ENCODE measurements at regions not wholly inside any gene's neighbourhood (a gene's known extent, or its start where the extent isn't known, plus 50 kb on each side); places are given as distances from the start of the nearest gene placed in this dataset.

- no peak overlapping the region for H3K4me3 ChIP-seq (ENCODE audit: low read depth, low read length)
- H3K9me3 ChIP-seq (ENCODE audit: severe bottlenecking): peaks cover 7% of the 10 kb centered on the region
- no peak for DNase-seq
- H3K27ac ChIP-seq: no peak overlapping the region
- TF ChIP-seq, protein P1, sequence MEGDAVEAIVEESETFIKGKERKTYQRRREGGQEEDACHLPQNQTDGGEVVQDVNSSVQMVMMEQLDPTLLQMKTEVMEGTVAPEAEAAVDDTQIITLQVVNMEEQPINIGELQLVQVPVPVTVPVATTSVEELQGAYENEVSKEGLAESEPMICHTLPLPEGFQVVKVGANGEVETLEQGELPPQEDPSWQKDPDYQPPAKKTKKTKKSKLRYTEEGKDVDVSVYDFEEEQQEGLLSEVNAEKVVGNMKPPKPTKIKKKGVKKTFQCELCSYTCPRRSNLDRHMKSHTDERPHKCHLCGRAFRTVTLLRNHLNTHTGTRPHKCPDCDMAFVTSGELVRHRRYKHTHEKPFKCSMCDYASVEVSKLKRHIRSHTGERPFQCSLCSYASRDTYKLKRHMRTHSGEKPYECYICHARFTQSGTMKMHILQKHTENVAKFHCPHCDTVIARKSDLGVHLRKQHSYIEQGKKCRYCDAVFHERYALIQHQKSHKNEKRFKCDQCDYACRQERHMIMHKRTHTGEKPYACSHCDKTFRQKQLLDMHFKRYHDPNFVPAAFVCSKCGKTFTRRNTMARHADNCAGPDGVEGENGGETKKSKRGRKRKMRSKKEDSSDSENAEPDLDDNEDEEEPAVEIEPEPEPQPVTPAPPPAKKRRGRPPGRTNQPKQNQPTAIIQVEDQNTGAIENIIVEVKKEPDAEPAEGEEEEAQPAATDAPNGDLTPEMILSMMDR (IDR thresholded peaks at IDR 0.05; ENCODE audit: low read depth, low read length): no peak
- no peaks in the 10 kb centered on the region for H3K27me3 ChIP-seq (ENCODE audit: insufficient read depth, low read depth, severe bottlenecking)
- H3K36me3 ChIP-seq: no peaks in the 10 kb centered on the region
Observed at GRCh38 chr4:22091352-22091717, 142.8 kb upstream of the KCNIP4 start.

DNA sequence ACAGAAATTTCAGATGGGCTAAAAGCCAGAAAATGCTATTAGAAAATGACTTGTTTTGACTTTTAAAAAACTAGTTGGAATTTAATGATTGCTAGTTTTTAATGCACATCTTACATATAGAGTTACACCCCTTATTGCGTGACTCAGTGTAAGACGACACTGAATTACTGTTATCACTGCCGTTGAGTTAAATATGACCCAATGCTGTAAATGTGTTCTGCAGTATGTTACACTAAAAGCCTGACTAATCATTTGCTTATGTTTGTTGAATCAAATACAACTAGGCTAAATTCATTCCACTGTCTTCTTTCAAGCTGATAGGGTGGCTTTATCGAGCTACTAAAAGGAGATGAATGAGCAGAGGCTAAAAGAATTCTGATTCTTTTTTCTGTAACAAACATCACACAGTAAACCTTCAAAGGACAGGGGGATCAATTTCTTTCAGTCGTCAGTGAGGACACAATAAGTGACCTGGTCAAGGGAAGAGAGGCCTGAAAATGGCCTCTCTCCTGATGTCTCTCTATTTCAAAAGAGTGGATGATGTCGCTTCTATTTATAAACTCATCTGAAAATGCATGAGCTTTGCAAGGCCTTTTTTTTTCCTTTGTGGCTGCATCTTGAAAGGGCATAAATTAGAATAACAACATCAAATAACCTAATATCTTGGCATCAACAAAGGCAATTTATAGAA is 142.2 kb upstream of the KCNIP4 start:
- no peak overlapping the region for H3K4me3 ChIP-seq (ENCODE audit: low read depth, low read length)
- H3K36me3 ChIP-seq: no peaks in the 10 kb centered on the region
- no peaks in the 10 kb centered on the region for H3K27me3 ChIP-seq (ENCODE audit: insufficient read depth, low read depth, severe bottlenecking)
- DNase-seq: no peak
- no peak overlapping the region for H3K27ac ChIP-seq
- H3K9me3 ChIP-seq (ENCODE audit: severe bottlenecking): peaks cover 11% of the 10 kb centered on the region
- TF ChIP-seq, protein P1 (IDR thresholded peaks at IDR 0.05; ENCODE audit: low read depth, low read length): no peak

- H3K27me3 ChIP-seq (ENCODE audit: insufficient read depth, low read depth, severe bottlenecking): no peaks in the 10 kb centered on the region
- TF ChIP-seq, protein P1 (IDR thresholded peaks at IDR 0.05; ENCODE audit: low read depth, low read length): no peak
- H3K9me3 ChIP-seq (ENCODE audit: severe bottlenecking): peaks cover 2% of the 10 kb centered on the region
- H3K4me3 ChIP-seq (ENCODE audit: low read depth, low read length): no peak overlapping the region
- DNase-seq: no peak
- no peak overlapping the region for H3K27ac ChIP-seq
- H3K36me3 ChIP-seq: no peaks in the 10 kb centered on the region
Observed at GRCh38 chr4:22077571-22077970, 129.0 kb upstream of the KCNIP4 start.

DNA sequence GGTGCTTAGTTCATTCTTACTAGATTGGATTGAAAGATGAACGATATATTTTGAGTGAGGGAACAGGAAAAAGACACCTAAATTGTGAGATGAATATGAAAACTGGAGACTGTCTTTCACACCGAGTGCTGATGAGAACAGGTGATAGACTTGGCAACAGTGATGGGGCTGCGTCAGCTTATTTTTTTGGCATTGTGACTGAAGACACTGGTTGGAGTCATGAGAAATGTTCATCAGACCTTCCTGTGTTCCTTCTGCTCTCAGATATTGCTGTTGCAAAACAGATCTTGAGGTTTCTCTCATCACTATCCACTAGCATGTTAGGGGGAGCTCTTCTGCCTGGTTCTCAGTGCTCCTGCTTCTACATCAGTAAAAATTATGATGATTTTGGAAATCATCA is 124.2 kb upstream of the KCNIP4 start:
- Histone ChIP-seq H3K27ac (no peak overlapping the region), H3K9me3 (ENCODE audit: severe bottlenecking) (peaks cover 2% of the 10 kb centered on the region), H3K4me3 (ENCODE audit: low read depth, low read length) (no peak overlapping the region), H3K36me3 (no peaks in the 10 kb centered on the region), H3K27me3 (ENCODE audit: insufficient read depth, low read depth, severe bottlenecking) (no peaks in the 10 kb centered on the region)
- TF ChIP-seq, protein P1 (IDR thresholded peaks at IDR 0.05; ENCODE audit: low read depth, low read length): no peak
- no peak for DNase-seq

GRCh38 chr4:22072240-22072639 is 123.7 kb upstream of the KCNIP4 start:
- H3K27ac ChIP-seq: no peak overlapping the region

More at GRCh38 chr4:22072240-22072639, 123.7 kb upstream of the KCNIP4 start:
- no peak for DNase-seq
- Histone ChIP-seq H3K27me3 (ENCODE audit: insufficient read depth, low read depth, severe bottlenecking) (no peaks in the 10 kb centered on the region), H3K4me3 (ENCODE audit: low read depth, low read length) (no peak overlapping the region), H3K9me3 (ENCODE audit: severe bottlenecking) (peaks cover 2% of the 10 kb centered on the region), H3K36me3 (no peaks in the 10 kb centered on the region)
- TF ChIP-seq, protein P1 (IDR thresholded peaks at IDR 0.05; ENCODE audit: low read depth, low read length): no peak
